ENCODE measurements at regions not wholly inside any gene's neighbourhood (a gene's known extent, or its start where the extent isn't known, plus 50 kb on each side); places are given as distances from the start of the nearest gene placed in this dataset.

GRCh38 chr4:160928482-160928881 lies 1235.3 kb downstream of the FSTL5 start:
- intact Hi-C loops (cut with micrococcal nuclease; ENCODE audit: unreplicated experiment): no loop called here
- H3K9me3 ChIP-seq (ENCODE audit: low read depth, low read length, poor library complexity, severe bottlenecking): no peaks in the 10 kb centered on the region
- H3K27ac ChIP-seq (ENCODE audit: low read depth, low read length, poor library complexity, severe bottlenecking): no peak overlapping the region
- BruUV-seq (replicated peaks): no TSS peak
- H3K4me3 ChIP-seq (ENCODE audit: low read depth, low read length, poor library complexity, severe bottlenecking): no peak overlapping the region
- POLR2A ChIA-PET (ENCODE audit: low non-redundant PET): no interaction called here
- CTCF ChIA-PET: no interaction called here
- H3K27me3 ChIP-seq (replicated peaks; ENCODE audit: insufficient read depth, low read depth, low read length, poor library complexity): no peaks in the 10 kb centered on the region
- no peaks in the 10 kb centered on the region for H3K4me1 ChIP-seq (ENCODE audit: insufficient read depth, low read length, poor library complexity, severe bottlenecking)
- no peaks in the 10 kb centered on the region for H3K36me3 ChIP-seq (ENCODE audit: insufficient read depth, low read length, poor library complexity, severe bottlenecking)
- no peak for TF ChIP-seq EZH2 (IDR thresholded peaks at IDR 0.05; ENCODE audit: borderline replicate concordance, low read depth, low read length, poor library complexity, severe bottlenecking)
- no peak for TF ChIP-seq CTCF (conservative IDR thresholded peaks at IDR 0.05; ENCODE audit: low read depth, low read length)
- no peak for DNase-seq (ENCODE audit: low spot score)

- no peak for TF ChIP-seq EZH2 (IDR thresholded peaks at IDR 0.05; ENCODE audit: borderline replicate concordance, low read depth, low read length, poor library complexity, severe bottlenecking)
- no peak for TF ChIP-seq CTCF (conservative IDR thresholded peaks at IDR 0.05; ENCODE audit: low read depth, low read length)
- POLR2A ChIA-PET (ENCODE audit: low non-redundant PET): no interaction called here
- Histone ChIP-seq H3K4me1 (ENCODE audit: insufficient read depth, low read length, poor library complexity, severe bottlenecking) (no peaks in the 10 kb centered on the region), H3K27me3 (replicated peaks; ENCODE audit: insufficient read depth, low read depth, low read length, poor library complexity) (no peaks in the 10 kb centered on the region), H3K27ac (ENCODE audit: low read depth, low read length, poor library complexity, severe bottlenecking) (no peak overlapping the region), H3K36me3 (ENCODE audit: insufficient read depth, low read length, poor library complexity, severe bottlenecking) (no peaks in the 10 kb centered on the region), H3K9me3 (ENCODE audit: low read depth, low read length, poor library complexity, severe bottlenecking) (no peaks in the 10 kb centered on the region), H3K4me3 (ENCODE audit: low read depth, low read length, poor library complexity, severe bottlenecking) (no peak overlapping the region)
- CTCF ChIA-PET: no interaction called here
- DNase-seq (ENCODE audit: low spot score): no peak
- intact Hi-C loops (cut with micrococcal nuclease; ENCODE audit: unreplicated experiment): no loop called here
- BruUV-seq (replicated peaks): no TSS peak
Measured at GRCh38 chr4:160947653-160948052, 1216.1 kb downstream of the FSTL5 start.

- TF ChIP-seq CTCF (conservative IDR thresholded peaks at IDR 0.05; ENCODE audit: low read depth, low read length) (no peak), EZH2 (IDR thresholded peaks at IDR 0.05; ENCODE audit: borderline replicate concordance, low read depth, low read length, poor library complexity, severe bottlenecking) (no peak)
- no peak for DNase-seq (ENCODE audit: low spot score)
- ChIA-PET POLR2A (ENCODE audit: low non-redundant PET) (no interaction called here), CTCF (no interaction called here)
- intact Hi-C loops (cut with micrococcal nuclease; ENCODE audit: unreplicated experiment): no loop called here
- no peak overlapping the region for H3K4me3 ChIP-seq (ENCODE audit: low read depth, low read length, poor library complexity, severe bottlenecking)
- H3K4me1 ChIP-seq (ENCODE audit: insufficient read depth, low read length, poor library complexity, severe bottlenecking): no peaks in the 10 kb centered on the region
- BruUV-seq (replicated peaks): no TSS peak
- H3K27ac ChIP-seq (ENCODE audit: low read depth, low read length, poor library complexity, severe bottlenecking): no peak overlapping the region
- no peaks in the 10 kb centered on the region for H3K9me3 ChIP-seq (ENCODE audit: low read depth, low read length, poor library complexity, severe bottlenecking)
- no peaks in the 10 kb centered on the region for H3K36me3 ChIP-seq (ENCODE audit: insufficient read depth, low read length, poor library complexity, severe bottlenecking)
- H3K27me3 ChIP-seq (replicated peaks; ENCODE audit: insufficient read depth, low read depth, low read length, poor library complexity): no peaks in the 10 kb centered on the region
Measured at GRCh38 chr4:160956875-160957274, 1206.9 kb downstream of the FSTL5 start.

Data from A673 (cell line).